Fibroblast of skin of right biceps (primary cell): ENCODE measurements at regions not wholly inside any gene's neighbourhood (a gene's known extent, or its start where the extent isn't known, plus 50 kb on each side); places are given as distances from the start of the nearest gene placed in this dataset.
"Not testable (repeated sequence)": the region's sequence is repeated elsewhere in the genome, so short reads cannot be mapped to it uniquely, and the experiment has no call there.

Experiments used
- DNase-seq: peaks from one replicate; pipeline ENCODE4 v3.0.0-alpha.2; 2013

DNA sequence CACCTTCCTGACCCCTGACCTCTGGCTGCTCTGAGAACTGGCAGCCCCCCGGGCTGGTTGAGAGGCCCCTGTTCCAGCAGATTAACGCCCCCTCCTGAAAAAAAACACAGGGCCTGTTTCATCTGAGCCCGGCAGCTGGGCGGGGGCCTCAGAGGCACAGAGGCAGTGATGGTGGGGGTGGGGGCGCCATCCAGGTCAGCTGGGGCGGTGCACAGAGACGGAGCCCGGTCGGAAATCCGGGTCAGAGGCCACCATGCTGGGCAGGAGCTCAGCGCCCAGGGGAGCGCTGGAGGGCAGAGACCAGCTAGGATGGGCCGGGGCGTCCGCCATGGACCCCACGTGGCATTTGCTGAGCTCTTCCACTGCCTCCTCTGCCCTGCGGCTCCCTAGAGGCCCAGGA lies 68.0 kb downstream of the UNCX start:
- no peak for DNase-seq

DNA sequence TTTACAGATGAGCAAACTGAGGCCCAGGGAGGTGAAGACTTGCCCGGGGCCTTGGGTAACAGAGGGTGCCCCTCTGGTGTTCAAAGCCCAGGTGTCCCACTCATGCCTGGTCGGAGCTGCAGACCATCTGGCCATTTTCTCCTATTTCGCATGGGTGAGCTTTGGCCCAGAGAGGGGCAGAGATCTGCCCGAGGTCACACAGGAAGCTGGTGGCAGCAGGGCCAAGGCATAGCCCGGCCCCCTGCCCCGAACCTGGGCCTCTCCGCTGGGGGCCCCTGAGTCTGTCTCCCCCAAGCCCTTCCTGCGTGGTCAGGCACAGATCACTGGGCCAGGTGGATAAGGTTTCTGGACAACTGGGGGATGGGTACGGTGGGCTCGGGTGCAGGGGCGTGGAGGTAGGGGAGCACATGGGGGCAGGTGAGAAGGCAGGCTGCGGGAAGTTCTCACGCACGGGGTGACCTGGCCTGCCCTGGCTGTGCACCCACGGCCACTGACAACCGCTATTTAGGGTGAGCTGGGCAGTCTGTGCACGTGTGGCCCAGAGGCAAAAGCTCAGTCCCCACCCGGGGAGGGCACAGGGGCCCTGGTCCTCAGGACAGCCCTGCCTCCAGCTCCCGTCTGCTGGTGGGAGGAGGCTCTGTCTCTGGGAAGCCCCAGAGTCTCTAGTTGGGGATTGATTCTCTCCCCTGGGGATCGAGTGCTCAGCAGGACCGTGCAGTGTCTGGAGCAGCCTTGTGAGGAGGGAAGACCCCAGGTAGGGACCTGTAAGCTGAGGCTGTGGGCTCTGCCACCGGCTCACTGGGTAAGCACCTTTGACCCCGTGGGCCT lies 68.6 kb downstream of the UNCX start:
- DNase-seq, result no peak

DNA sequence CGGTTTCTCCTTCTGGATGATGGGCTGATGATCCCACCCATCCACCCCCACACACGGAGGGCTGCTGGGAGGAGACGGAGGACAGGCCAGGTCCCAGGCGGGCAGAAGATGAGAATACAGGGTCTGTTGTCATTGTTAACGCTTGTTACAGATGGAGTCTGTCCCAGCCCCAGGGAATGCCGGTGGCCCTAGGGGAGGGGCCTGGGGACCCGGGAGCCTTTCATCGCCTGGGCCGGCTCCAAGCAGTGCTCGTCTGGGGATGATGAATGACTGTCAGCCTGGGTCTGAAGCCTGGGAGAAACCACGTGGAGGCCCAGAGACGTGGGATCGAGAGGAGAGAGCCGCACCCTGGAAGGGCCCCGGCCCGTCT lies 69.2 kb downstream of the UNCX start:
- DNase-seq, result no peak

DNA sequence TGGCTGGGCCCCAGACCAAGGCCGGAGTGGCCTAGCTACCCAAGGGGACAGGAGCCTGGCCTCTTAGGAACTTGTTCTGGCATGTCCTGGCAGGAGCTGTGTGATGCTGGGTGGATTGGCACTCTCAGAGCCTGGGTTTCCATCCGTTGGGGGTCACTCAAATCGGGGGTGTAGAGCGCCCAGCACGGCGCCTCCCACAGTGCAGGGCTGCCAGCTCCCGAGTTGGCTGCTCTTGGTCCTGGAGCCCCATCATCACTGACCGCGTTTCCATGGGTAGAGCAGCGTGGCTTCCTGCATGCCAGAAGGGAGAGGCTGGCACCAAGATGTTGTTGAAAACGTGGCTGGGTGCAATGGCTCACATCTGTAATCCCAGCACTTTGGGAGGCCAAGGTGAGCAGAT lies 70.3 kb downstream of the UNCX start:
- no peak for DNase-seq

DNA sequence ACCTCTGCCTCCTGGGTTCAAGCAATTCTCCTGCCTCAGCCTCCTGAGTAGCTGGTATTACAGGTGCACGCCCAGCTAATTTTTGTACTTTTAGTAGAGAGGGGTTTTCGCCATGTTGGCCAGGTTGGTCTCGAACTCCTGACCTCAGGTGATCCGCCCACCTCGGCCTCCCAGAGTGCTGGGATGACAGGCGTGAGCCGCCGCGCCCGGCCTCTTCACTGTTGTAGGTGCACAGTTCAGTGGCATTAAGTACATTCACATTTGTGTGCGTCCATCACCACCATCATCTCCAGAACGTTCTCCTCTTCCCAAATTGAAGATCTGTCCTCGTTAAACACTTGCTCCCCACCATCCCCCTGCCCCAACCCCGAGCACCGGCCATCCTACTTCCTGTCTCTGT lies 71.3 kb downstream of the UNCX start:
- DNase-seq, result not testable (repeated sequence)

DNA sequence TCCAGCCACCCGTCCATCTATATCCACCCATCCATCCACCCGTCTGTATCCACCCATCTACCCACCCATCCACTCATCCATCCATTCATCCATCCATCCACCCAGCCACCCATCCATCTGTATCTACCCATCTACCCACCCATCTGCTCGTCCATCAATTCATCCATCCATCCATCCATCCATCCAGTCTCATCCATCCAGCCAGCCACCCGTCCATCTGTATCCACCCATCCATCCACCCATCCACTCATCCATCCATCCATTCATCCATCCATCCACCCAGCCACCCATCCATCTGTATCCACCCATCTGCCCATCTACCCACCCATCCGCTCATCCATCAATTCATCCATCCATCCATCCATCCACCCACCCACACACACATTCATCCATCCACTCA lies 73.2 kb downstream of the UNCX start:
- no peak for DNase-seq

DNA sequence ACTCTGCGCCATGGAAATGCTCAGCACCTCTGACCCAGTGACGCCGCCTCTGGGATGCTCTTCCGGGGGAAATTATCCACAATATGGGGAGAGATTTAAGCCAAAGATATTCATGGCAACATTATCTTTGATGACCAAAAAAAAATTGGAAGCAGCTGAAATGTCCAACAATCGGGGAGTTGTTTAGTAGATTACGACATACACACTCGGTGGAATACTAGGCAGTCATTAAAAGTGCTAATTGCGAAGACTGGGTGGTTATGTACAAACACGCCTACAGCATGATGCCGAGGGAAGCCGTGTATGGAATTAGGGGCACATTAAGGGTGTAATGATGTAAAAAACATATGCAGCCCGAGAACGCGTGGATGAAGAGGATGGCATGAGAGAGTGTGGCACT lies 75.2 kb downstream of the UNCX start:
- no peak for DNase-seq

DNA sequence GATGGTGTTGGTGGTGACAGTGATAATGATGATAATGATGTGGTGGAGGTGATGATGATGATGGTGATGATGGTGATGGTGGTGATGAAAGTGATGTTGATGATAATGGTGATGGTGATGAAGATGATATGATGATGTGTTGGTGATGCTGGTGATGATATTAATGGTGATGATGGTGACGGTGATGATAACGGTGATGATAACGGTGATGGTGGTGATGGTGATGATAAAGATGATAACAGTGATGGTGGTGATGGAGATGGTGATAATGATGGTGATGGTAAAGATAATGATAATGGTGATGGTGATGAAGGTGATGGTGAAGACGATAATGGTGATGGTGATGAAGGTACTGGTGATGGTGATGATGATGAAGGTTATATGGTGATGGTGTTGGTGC lies 76.6 kb downstream of the UNCX start:
- DNase-seq, result no peak

DNA sequence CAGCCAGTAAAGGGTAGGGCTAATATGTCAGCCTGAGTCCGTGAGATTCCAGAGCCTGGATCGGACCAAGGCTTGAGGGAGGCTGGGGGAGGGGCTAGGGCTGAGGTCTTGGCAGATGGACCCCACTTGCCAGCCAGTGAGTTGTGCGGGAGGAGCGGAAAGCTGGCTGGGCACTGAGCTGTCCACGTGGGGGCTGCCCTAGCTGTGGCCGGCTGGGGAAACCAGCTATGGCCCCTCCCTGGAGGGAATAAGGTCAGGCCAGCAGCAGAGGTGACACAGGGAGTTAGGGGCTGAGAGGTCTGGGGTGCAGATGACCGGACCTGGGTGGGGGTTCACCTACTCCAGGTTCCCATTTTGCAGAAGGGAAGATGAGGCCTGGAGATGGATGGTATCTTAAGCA lies 77.3 kb downstream of the UNCX start:
- no peak for DNase-seq

DNA sequence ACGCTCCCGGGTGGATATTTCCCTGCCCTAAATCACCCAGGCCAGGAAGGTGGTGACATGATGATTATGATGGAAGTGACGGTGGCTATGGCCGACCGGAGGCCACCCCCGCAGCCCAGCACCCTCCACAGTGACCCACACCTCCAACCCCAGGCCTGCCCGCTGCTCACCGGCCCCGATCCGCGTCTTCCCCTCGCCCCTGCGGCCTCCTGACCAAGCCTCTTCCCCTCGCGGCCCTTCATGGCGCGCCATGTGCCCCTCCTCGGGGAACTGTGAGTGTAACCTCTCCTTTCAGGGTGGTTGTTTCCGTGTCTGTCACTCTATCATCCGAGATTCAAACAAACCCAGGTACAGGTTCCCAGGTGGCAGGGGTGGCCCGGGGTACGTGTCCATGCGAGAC lies 78.3 kb downstream of the UNCX start:
- no peak for DNase-seq

DNA sequence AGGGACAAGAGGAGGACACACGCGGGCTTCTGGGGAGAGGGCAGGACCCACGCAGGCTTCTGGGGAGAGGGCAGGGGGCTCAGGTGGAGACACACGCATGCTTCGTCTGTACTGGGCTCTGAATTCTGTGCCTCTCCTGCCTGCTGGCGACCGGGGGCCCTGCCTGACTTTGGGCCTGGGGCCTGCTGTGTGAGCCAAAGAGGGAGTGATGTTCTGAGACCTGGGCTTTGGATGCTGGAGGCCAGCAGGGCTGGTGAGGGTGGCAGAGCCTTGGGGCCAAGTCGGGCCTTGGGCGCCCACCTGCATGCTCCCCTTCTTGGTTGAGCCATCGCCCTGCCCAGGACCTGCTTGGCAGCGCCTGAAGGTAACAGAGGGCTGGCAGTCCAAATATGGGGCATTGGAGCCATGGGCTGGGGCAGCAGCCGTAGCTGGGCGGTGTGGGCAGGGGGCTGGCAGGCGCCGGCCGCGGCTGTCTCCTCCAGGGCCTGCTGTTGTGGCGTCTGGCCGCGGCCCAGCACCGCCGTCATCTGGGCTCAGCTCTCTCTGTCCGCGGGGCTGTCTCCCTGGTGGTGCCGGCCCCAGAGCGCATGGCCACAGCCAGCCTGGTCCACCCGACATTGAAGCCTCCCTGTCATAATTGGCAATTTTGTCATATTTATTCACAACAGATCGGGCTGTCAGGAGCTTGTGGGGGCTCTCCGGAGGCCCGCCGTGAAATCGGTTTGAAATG lies 78.9 kb downstream of the UNCX start:
- DNase-seq, result no peak

DNA sequence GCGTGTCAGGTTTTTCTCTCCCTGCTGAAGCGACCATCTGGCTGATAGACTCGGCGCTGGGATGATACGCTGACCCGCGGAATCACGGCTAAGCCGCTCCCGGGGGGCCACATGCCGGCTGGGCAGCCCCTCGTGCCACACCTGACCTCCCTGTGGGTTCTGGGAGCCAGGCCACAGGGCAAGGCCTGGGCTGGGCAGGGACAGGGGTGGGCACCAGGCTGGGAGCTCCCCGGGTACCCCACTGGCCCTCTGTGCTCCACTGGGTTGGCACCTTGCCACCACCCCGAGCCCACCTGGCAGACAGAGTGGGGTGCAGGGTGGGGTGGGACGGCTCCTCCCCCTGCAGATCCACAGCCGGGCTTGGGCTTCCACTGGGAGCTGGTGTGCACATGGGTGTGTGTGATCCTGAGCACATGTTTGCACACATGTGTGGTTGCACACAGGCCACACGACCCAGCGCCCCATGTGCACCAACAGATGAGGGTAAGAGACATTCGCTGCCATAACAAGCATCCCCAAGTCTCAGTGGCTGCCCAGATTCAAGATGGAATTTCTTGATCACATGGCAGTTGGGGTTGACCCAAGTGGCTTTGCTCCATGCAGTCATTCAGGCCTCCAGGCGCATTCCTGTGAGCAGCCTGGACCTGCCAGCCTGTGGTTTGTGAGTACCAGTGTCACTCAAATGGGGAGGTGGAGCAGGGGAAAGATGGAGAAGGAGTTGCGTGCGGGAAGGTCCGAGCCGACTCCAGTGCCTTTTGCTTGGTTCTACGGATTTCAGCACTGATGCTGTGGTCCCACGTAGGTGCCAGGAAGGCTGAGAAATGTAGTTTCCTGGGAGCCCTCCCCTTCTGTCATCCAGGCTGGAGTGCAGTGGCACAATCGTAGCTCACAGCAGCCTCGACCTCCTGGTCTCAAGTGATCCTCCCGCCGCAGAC lies 79.7 kb downstream of the UNCX start:
- no peak for DNase-seq

DNA sequence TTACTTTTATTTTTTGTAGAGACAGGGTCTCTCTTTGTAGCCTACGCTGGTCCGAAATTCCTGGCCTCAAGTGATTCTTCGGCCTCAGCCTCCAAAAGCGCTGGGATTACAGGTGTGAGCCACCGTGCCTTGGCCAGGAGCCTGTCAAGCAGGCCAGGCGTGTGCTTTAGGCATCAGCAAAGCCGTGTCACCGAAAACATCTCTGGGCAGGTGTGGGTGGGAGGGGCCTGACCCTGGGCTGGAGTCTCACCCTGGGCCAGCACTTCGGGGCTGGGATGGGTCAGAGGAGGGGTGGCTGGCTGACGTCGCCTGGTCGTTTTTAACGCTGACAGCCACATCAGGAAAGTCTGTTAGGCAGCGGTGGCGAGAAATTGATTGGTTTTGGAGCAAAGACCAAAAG lies 80.9 kb downstream of the UNCX start:
- DNase-seq, result no peak

DNA sequence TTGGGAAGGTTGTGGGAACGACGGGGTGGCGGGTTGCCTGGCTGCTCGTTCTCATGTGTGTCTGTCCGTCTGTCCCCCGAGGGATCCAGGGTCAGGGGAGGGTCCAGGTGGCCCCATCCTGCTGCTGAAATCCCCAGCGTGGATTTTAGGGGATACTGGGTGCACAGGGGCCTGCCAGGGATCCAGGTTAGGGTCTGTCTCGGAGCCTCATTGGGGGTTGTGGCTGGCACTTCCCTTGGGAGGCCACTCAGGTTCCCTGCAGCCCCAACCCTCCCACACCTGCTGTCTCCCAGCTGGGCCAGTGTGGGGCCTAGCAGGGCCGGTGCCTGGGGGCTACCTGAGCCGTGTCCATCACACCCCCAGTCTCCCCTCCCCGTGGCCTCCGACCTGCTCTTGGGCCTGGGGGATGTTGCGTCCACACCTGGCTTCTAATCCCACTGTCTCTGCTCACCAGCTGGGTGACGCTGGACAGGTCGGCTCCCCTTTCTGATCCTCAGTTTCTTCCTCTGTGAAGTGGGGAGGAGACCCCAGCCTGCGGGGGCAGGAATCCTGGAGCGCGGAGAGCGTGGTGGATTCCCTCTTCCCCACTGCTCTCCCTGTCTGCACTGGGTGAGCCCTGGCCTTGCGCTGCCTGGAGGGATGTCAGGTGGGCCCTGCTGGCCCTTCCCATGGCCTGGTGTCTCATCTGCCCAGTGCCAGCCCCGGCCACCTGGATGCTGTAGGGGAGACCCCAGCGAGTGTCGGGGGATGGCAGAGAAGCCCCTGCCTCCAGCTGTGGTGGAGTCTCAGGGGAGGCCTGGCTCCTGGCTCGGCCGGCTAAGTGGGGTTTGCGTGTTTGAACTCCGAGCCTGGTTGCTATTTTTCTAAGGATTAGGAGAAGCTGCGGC lies 81.6 kb downstream of the UNCX start:
- no peak for DNase-seq

DNA sequence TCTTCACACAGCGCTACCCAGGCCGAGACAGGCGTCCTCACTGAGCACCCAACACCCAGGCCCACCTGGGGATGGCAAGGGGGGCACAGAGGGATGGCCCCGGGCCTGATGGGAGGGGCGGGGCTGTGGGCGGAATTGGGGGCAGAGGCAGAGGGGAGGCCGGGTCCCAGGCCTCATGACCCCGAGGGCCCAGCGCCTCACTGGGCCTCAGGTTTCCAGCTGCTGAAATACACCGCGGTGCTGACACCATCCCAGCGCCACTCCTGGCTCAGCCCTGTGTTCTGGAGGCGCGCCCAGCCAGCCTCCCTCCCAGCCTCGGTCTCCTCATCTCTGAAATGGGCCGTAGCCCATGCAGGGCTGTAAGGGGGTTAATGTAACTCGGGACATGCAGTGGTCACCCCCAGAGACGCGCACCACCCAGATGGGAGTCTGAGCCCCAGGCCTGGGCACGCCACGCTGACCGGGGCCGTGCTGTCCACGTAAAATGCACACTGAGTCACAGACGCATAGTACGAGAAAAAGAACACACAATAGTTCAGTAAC lies 82.3 kb downstream of the UNCX start:
- DNase-seq, result no peak

DNA sequence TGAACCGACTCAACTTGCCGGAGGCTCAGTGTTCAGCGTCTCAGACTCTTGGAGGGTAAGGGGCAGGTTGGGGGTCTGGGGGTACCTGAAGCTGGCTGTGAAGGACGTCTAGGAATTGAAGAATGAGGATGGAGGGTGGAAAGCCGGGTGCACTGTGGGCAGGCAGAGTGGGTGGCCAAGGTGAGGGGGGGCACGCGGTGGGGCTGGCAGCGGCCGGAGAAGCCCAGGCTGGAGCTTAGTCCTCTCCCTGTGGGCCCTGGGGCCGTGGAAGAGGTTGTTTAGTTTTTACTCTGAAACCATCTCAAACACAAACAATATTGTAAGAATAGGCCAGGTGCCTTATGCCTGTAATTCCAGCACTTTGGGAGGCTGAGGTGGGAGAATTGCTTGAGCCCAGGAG lies 83.4 kb downstream of the UNCX start:
- no peak for DNase-seq

DNA sequence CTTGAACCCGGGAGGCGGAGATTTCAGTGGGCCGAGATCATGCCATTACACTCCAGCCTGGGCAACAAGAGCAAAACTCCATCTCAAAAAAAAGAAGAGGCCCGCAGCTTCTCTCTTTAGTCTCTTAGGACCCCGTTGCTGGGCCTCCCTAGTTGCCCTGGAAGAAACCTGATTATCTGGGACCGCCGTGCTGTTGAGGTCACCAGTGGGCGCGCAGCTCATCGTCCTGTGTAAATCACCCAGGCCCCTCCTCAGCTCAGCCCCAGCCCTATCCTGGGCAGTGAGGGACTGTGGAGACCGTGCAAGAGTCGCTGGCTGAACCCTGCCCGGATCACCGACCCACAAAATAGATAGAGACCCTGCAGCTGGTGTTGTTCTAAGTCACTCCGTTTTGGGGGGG lies 85.0 kb downstream of the UNCX start:
- DNase-seq, result no peak

DNA sequence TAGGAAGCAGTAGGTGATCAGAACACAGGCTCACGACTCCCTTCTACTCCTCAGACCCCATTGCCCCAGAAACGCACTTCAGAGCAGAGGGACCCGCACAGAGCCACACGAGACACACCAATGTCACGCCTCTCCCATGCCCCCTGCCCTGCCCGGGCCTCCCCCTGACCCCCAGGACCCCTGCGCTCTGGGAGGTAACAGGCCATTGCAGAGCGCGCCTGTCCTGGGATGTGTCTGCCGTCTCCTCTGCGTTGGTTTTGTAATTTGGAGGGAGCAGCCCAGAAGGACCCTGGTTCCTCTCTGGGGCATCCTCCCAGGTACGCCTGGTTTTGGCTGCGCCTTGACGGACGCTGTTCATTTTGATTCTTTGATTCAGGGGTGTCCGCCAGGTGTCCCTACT lies 85.4 kb downstream of the UNCX start:
- no peak for DNase-seq

DNA sequence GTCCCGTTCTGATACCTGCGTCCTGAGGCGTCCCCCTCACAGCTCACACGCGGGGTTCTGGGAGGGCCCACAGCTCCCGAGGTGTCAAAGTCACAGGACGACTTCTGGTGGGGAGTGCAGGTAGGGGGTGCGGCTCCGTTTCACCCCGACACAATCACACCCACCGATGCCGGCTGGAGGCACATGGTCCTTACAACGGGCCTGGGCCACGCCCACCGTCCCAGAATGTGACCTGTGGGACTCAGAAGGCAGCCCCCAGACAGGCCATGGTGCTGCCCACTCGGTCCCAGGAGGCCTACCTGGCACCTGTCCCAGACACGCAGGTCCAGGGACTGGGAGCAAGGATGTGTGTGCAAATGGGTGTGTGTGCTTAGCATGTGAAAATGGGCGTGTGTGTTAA lies 86.0 kb downstream of the UNCX start:
- DNase-seq, result no peak

DNA sequence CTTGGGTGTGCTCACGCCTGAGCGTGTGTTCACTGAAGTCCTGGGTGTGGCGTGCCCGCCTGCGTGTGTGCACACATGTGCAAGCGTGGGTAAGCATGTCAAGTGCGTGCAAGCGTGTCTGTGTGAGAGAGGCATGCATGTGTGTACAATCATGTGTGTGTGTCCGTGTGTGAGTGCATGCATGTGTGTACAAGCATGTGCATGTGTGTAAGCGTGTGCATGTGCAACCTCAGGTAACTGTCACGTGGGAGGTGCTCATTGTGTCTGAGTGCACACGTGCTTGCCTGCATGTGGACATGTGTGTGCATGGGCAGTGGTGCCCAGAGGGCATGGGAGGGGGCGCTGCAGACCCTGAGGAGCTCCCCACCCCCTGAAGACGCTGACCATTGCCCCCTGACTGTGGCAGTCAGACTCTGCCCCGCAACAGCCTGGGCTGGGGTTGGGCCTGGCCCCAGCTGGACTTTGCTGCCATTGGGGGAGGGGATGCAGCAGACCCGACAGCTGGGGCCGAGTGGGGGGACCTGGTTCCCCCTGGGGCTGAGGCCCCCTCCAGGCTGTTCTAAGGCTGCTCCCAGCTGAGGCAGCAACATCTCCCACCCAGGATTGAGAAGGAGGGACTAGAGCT lies 88.1 kb downstream of the UNCX start:
- DNase-seq, result no peak

DNA sequence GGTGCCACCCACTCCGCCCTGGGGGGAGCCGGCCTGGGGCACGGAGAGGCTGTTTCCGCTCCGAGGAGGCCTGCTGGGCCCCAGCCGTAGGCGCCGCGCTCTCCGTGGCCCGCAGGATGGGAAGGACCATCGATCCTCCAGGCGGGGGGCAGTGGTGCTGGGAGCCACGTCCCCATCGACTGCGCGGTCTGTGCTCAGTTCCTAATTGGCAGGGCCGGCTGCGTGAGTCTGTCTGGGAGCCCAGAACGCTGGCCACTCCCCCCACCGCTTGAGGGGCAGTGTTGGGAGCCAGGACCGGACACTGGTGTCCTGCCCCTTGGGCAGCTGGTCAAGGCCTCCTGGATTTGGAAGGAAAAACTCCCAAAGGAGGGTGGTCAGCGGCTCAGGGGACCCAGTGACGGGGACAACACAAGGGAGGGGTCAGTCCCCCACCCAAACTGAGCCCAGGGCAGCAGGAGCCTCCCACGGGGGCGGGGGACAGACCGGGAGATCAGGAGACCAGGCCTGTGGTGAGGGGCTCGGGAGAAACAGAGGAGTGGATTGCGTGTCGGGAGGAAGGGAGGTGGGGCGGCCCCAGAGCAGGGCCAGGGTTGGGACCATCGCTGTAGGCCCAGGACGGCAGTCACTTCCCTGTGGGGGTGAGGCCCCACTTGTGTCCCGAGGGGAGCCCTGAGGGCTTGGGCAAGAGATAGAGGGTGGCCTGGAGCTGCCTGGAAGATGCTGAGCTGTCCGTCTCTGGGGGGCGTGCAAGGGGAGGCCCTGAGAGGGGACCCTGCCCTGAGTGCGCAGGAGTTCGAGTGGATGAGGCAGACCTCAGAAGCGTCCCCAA lies 89.0 kb downstream of the UNCX start:
- no peak for DNase-seq
